Parathyroid adenoma (tissue), 2 donors: ENCODE measurements at regions not wholly inside any gene's neighbourhood (a gene's known extent, or its start where the extent isn't known, plus 50 kb on each side); places are given as distances from the start of the nearest gene placed in this dataset.

Source experiments
- H2AFZ ChIP-seq: fragments of 300-600 bp; sonication (generic); one replicate; pipeline ENCODE4 v1.7.0; 2017; ENCODE audit warnings: antibody characterized with exemption, mild to moderate bottlenecking
- H3K27ac ChIP-seq: fragments of 300-600 bp; sonication (generic); one replicate; pipeline ENCODE4 v1.7.0; 2017
- H3K27me3 ChIP-seq: fragments of 300-600 bp; sonication (generic); one replicate; pipeline ENCODE4 v1.7.0; 2017; ENCODE audit warnings: low read length; ENCODE audit not compliant: control insufficient read depth, insufficient read depth
- H3K36me3 ChIP-seq: fragments of 300-600 bp; sonication (generic); one replicate; pipeline ENCODE4 v1.7.0; 2017; ENCODE audit warnings: low read length; ENCODE audit not compliant: control insufficient read depth, insufficient read depth
- H3K4me1 ChIP-seq: fragments of 300-600 bp; sonication (generic); one replicate; pipeline ENCODE4 v1.7.0; 2017; ENCODE audit warnings: control low read depth
- H3K4me2 ChIP-seq: fragments of 300-600 bp; sonication (generic); one replicate; pipeline ENCODE4 v1.7.0; 2017; ENCODE audit warnings: low read length
- H3K4me3 ChIP-seq: fragments of 300-600 bp; sonication (generic); one replicate; pipeline ENCODE4 v1.7.0; 2017; ENCODE audit warnings: low read depth, low read length
- H3K79me2 ChIP-seq: fragments of 300-600 bp; sonication (generic); one replicate; pipeline ENCODE4 v1.7.0; 2017; ENCODE audit warnings: control low read depth
- H3K9ac ChIP-seq: fragments of 300-600 bp; sonication (generic); one replicate; pipeline ENCODE4 v1.7.0; 2017; ENCODE audit warnings: mild to moderate bottlenecking
- H3K9me3 ChIP-seq: fragments of 300-600 bp; sonication (generic); one replicate; pipeline ENCODE4 v1.7.0; 2017; ENCODE audit warnings: low read length; ENCODE audit not compliant: control insufficient read depth
- TF ChIP-seq, protein P1 (sequence below): fragments of 300-600 bp; sonication (generic); IDR thresholded peaks from one replicate; pipeline ENCODE4 v1.7.0; 2017; ENCODE audit warnings: antibody characterized with exemption, mild to moderate bottlenecking
- donor health status: primary hyperparathyroidism.

GRCh38 chr11:93969925-93970922 lies 50.9 kb upstream of the HEPHL1 start:
- Histone ChIP-seq H3K9me3 (no peaks in the 10 kb centered on the region), H3K27me3 (no peaks in the 10 kb centered on the region), H2AFZ (no peak overlapping the region), H3K4me3 (no peak overlapping the region), H3K79me2 (no peaks in the 10 kb centered on the region), H3K27ac (no peak overlapping the region), H3K9ac (no peak overlapping the region), H3K4me1 (no peaks in the 10 kb centered on the region), H3K4me2 (no peak overlapping the region), H3K36me3 (no peaks in the 10 kb centered on the region)
- TF ChIP-seq, protein P1, sequence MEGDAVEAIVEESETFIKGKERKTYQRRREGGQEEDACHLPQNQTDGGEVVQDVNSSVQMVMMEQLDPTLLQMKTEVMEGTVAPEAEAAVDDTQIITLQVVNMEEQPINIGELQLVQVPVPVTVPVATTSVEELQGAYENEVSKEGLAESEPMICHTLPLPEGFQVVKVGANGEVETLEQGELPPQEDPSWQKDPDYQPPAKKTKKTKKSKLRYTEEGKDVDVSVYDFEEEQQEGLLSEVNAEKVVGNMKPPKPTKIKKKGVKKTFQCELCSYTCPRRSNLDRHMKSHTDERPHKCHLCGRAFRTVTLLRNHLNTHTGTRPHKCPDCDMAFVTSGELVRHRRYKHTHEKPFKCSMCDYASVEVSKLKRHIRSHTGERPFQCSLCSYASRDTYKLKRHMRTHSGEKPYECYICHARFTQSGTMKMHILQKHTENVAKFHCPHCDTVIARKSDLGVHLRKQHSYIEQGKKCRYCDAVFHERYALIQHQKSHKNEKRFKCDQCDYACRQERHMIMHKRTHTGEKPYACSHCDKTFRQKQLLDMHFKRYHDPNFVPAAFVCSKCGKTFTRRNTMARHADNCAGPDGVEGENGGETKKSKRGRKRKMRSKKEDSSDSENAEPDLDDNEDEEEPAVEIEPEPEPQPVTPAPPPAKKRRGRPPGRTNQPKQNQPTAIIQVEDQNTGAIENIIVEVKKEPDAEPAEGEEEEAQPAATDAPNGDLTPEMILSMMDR: no peak
